Esophagus squamous epithelium (tissue), 4 donors: ENCODE measurements at regions not wholly inside any gene's neighbourhood (a gene's known extent, or its start where the extent isn't known, plus 50 kb on each side); places are given as distances from the start of the nearest gene placed in this dataset.

Experiments
- CTCF ChIP-seq, 6 experiments: fragments of 450-650 bp in 4 of 6; fragments of 200-600 bp in 2 of 6; sonication (generic) in 2 of 6; IDR thresholded peaks; one replicate each; pipeline ENCODE4 v1.5.1; 2016 to 2019; ENCODE audit warnings: antibody characterized with exemption in 6 of 6, mild to moderate bottlenecking in 4 of 6, moderate library complexity in 4 of 6
- POLR2A ChIP-seq, 4 donors: fragments of 450-650 bp; IDR thresholded peaks; one replicate each; pipeline ENCODE4 v1.6.1; 2017; ENCODE audit warnings: antibody characterized with exemption in 4 of 4, mild to moderate bottlenecking in 4 of 4, moderate library complexity in 3 of 4

GRCh38 chr6:78322068-78322845 lies 545.1 kb upstream of the IRAK1BP1 start:
- TF ChIP-seq POLR2A (IDR thresholded peaks at IDR 0.05) (no peak), CTCF (IDR thresholded peaks at IDR 0.05) (no peak)
